Epithelial cell of prostate (primary cell): ENCODE measurements at regions not wholly inside any gene's neighbourhood (a gene's known extent, or its start where the extent isn't known, plus 50 kb on each side); places are given as distances from the start of the nearest gene placed in this dataset.
"Not testable (repeated sequence)": the region's sequence is repeated elsewhere in the genome, so short reads cannot be mapped to it uniquely, and the experiment has no call there.

ENCODE experiments used
- DNase-seq: peaks from one replicate; pipeline ENCODE4 v3.0.0-alpha.2; 2011; ENCODE audit warnings: low read depth, low spot score
- H3K27ac ChIP-seq: fragments of 450-650 bp; 2 replicates; pipeline ENCODE4 v1.5.1; 2017; ENCODE audit warnings: mild to moderate bottlenecking

GRCh38 chr4:23425570-23425969, 464.3 kb downstream of the PPARGC1A start:
- no peak overlapping the region for H3K27ac ChIP-seq
- no peak for DNase-seq

GRCh38 chr4:23423540-23423939, 466.3 kb downstream of the PPARGC1A start:
- no peak overlapping the region for H3K27ac ChIP-seq
- no peak for DNase-seq

GRCh38 chr4:23422878-23423277, 467.0 kb downstream of the PPARGC1A start:
- no peak overlapping the region for H3K27ac ChIP-seq
- no peak for DNase-seq

GRCh38 chr4:23413631-23414030, 476.2 kb downstream of the PPARGC1A start:
- DNase-seq: no peak
- H3K27ac ChIP-seq: no peak overlapping the region

- no peak overlapping the region for H3K27ac ChIP-seq
- DNase-seq: no peak
Observed at GRCh38 chr4:23412701-23413100, 477.1 kb downstream of the PPARGC1A start.

- not testable (repeated sequence) for DNase-seq, H3K27ac ChIP-seq
Observed at GRCh38 chr4:23408913-23409312, 480.9 kb downstream of the PPARGC1A start.

GRCh38 chr4:23401572-23401971, 488.3 kb downstream of the PPARGC1A start:
- DNase-seq: no peak
- no peak overlapping the region for H3K27ac ChIP-seq

- no peak for DNase-seq
- no peak overlapping the region for H3K27ac ChIP-seq
Observed at GRCh38 chr4:23392860-23393458, 496.9 kb downstream of the PPARGC1A start.

GRCh38 chr4:23390246-23390645, 499.6 kb downstream of the PPARGC1A start:
- DNase-seq: no peak
- no peak overlapping the region for H3K27ac ChIP-seq

GRCh38 chr4:23388699-23389395, 501.0 kb downstream of the PPARGC1A start:
- H3K27ac ChIP-seq: no peak overlapping the region
- no peak for DNase-seq

- no peak for DNase-seq
- no peak overlapping the region for H3K27ac ChIP-seq
Observed at GRCh38 chr4:23388255-23388654, 501.6 kb downstream of the PPARGC1A start.

- no peak for DNase-seq
- no peak overlapping the region for H3K27ac ChIP-seq
Observed at GRCh38 chr4:23384741-23385140, 505.1 kb downstream of the PPARGC1A start.

GRCh38 chr4:23382879-23383278, 507.0 kb downstream of the PPARGC1A start:
- DNase-seq: peak; percentile 6
- H3K27ac ChIP-seq: no peak overlapping the region

- DNase-seq: no peak
- no peak overlapping the region for H3K27ac ChIP-seq
Observed at GRCh38 chr4:23374259-23374658, 515.6 kb downstream of the PPARGC1A start.

GRCh38 chr4:23373261-23373660, 516.6 kb downstream of the PPARGC1A start:
- no peak overlapping the region for H3K27ac ChIP-seq
- DNase-seq: peak; percentile 70

GRCh38 chr4:23371533-23371932, 518.3 kb downstream of the PPARGC1A start:
- no peak overlapping the region for H3K27ac ChIP-seq
- no peak for DNase-seq

- H3K27ac ChIP-seq: no peak overlapping the region
- no peak for DNase-seq
Observed at GRCh38 chr4:23369331-23369730, 520.5 kb downstream of the PPARGC1A start.

- no peak overlapping the region for H3K27ac ChIP-seq
- no peak for DNase-seq
Observed at GRCh38 chr4:23368081-23368697, 521.7 kb downstream of the PPARGC1A start.

- no peak overlapping the region for H3K27ac ChIP-seq
- no peak for DNase-seq
Observed at GRCh38 chr4:23366557-23366906, 523.3 kb downstream of the PPARGC1A start.

- DNase-seq: no peak
- no peak overlapping the region for H3K27ac ChIP-seq
Observed at GRCh38 chr4:23365871-23366556, 523.8 kb downstream of the PPARGC1A start.

GRCh38 chr4:23365086-23365485, 524.8 kb downstream of the PPARGC1A start:
- no peak for DNase-seq
- no peak overlapping the region for H3K27ac ChIP-seq
